LNCAP (cell line): ENCODE measurements at regions not wholly inside any gene's neighbourhood (a gene's known extent, or its start where the extent isn't known, plus 50 kb on each side); places are given as distances from the start of the nearest gene placed in this dataset.
A peak's percentile ranks its signal among the peaks of the same experiment; 100 is the strongest.

Source experiments
- TF ChIP-seq, protein P1 (sequence below): fragments of 450-650 bp; IDR thresholded peaks from 2 replicates; pipeline ENCODE4 v1.5.1; 2017; ENCODE audit warnings: mild to moderate bottlenecking

DNA sequence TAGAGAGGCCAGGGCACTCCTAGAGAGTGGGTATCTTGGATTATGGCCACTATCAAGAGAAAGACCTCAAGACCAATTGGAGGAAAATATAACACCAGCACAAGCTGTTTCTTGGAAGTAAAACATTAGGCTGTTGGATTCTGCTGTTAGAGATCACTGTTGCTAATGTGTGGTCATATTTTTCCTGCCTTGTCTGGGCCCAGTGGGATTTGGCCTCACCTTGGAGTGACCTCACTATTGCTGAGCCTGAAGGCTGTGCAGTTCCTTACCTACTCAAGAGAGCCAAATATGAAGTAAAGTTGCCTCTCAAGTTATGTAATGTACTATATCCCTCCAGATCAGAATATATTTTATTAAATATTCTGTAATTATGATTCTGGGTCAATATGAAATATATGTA lies 355.4 kb upstream of the CTSO start:
- TF ChIP-seq, protein P1, sequence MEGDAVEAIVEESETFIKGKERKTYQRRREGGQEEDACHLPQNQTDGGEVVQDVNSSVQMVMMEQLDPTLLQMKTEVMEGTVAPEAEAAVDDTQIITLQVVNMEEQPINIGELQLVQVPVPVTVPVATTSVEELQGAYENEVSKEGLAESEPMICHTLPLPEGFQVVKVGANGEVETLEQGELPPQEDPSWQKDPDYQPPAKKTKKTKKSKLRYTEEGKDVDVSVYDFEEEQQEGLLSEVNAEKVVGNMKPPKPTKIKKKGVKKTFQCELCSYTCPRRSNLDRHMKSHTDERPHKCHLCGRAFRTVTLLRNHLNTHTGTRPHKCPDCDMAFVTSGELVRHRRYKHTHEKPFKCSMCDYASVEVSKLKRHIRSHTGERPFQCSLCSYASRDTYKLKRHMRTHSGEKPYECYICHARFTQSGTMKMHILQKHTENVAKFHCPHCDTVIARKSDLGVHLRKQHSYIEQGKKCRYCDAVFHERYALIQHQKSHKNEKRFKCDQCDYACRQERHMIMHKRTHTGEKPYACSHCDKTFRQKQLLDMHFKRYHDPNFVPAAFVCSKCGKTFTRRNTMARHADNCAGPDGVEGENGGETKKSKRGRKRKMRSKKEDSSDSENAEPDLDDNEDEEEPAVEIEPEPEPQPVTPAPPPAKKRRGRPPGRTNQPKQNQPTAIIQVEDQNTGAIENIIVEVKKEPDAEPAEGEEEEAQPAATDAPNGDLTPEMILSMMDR = no peak

DNA sequence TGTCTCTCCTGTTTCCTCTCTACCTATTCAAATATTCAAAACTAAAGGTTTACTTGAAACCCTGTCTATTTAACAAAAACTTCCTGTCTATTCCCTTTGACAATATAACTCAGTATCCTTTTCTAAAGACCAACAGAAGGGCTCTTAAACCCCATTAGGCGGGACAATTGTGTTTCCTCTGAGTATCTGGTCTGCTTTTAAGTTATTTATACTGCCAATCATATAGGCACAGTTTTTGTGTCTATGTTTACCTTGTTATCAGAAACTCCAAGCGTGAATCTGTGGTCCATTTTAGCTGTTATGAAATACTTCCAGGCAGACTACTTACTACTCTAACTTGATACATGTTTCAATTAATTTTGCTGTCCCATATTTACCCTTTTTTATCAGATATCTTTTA lies 350.0 kb upstream of the CTSO start:
- TF ChIP-seq, protein P1 = no peak

DNA sequence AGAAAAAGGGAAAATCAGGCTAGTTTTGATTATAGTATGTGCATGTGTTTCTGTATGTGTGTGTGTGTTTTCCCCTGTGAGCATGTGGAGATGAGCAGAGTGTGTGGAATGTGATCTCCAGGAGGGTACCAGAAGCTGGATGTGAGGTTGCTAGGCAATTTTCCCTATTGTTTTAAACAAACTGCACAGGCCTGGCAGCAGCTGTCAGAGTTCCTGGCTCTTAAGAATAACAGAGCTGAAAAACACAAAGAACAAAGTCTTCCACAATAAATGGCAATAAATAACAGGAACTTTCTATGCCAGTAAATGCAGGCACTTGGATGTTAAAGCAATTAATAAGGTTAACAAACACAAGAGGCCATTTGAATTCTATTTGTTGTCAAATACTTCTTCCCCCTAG lies 344.6 kb upstream of the CTSO start:
- TF ChIP-seq, protein P1 = no peak

DNA sequence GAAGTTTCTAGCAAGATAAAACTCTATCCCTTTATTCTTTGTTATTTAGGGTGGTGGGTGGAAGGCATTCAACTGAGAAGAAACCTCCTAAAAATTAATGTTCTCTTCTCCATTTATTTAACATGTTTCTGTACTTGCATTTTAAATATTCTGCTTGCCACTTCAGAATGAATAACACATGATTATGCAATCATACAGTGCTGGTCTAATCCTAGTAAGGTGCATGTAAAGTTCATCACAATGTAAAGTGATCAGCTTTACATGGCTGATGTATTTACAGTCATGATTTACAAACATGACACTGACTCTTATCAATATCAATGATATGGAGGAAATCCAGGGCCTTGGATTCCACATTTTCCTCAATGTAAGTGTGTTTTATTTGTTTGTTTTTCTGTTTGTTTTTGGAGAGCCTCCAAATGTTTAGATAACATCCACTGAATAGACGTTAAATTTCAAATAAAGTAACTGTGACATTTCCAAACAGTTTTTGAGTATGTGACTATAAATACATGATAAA lies 342.1 kb upstream of the CTSO start:
- TF ChIP-seq, protein P1 = no peak

DNA sequence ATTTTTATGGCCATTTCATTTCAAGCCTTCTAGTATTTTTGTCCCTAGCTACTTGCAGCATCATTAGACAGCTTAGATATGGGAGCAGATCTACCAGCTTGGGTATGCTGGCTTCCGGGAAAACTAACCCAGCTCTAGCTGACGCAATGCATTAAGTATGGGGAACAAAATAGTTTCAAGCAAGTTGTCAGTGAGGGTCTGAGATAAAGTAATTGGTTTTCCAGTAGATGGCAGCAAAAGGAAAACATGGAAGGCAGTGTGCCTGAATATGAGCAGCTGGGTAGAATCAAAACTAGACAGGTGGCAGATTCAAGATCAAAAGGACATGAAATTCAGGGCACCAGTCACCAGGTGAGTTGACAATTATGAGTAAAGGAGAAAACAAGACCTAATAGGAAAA lies 340.9 kb upstream of the CTSO start:
- TF ChIP-seq, protein P1 = peak; percentile 17; the same call in 1 of the 2 replicates

DNA sequence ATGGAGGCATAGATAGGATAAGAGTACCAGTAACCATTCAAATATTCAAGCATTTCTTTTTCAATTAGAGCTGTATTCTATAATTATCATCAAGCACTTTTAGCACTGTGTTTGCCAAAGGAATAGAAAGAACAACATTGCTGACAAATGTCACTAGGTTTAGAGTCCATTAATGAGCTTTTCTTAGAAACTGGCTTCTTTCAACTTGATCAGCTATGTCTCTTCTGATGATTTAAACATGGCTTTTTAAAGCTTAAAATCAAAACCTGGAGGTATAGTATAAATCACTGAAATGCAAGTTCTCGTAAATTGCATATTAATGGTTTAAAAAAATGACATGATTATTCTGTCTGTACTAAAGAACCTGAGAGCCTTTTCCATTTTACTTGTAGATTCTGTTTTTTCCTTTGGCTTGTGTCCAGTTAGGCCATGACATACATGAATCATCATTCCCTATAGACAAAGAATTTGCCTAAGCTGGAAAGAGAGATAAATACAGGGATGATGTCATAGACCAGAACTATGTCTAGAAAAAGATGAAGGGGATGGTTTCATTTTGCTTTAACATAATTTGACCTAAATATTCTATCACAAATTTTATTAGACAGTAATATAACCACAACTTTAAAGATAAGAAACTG lies 340.1 kb upstream of the CTSO start:
- TF ChIP-seq, protein P1 = no peak

DNA sequence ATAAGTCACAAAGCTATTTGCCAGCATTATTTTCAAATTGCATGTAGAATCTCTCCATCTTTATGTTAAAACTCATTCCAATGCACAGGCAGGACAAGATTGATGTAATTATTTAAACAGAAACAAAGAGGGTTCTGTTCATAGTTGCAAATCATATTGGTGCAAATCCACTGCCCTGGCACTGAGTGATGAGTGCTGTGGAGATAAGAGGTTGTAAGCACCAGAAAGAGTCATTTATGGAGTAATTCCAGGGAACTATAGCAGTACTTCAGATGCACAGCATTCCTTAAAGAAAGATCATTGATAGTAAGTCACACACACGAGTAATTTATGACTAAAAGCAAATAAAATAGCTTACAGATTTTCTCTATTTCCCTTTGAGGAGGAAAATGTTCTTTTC lies 337.7 kb upstream of the CTSO start:
- TF ChIP-seq, protein P1 = no peak

DNA sequence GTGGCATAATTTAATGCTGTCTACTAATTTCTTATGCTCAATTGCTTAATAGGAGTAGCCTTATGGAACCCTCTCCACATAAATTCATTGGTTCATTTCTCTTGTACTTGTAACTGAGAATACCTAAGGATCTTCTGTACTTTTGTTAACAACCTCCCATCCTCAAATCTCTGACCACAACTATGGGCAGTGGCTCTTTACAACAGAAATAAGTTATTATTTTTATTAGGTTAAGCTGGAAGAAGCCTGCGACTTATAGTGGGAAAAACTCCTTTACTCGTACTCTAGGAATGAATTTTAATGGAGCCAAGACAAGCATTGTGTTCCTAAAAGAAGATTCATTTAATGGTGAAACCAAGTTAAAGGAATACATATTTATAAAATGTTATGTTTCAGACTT lies 337.1 kb upstream of the CTSO start:
- TF ChIP-seq, protein P1 = no peak
